Adrenal gland (tissue), 9 donors: ENCODE measurements at regions not wholly inside any gene's neighbourhood (a gene's known extent, or its start where the extent isn't known, plus 50 kb on each side); places are given as distances from the start of the nearest gene placed in this dataset.
A peak's percentile ranks its signal among the peaks of the same experiment; 100 is the strongest.

Experiments
- DNase-seq, 7 donors: peaks; one replicate each; pipeline ENCODE4 v3.0.0-alpha.2; 2019 to 2020
- H3K27ac ChIP-seq, 5 donors: fragments of 200-600 bp; sonication (generic) in 4 of 5; 1 replicate in 3 of 5; 2 replicates in 2 of 5; pipeline versions ENCODE4 v1.5.1 to v1.8.0; 2016 to 2020; ENCODE audit warnings: mild to moderate bottlenecking in 1 of 5
- H3K27me3 ChIP-seq: fragments of 200-600 bp; 2 replicates; pipeline ENCODE4 v1.8.0; 2021
- H3K36me3 ChIP-seq, 2 donors: fragments of 200-600 bp; replicated peaks in 1 of 2; 1 replicate in 1 of 2; 2 replicates in 1 of 2; pipeline versions ENCODE4 v1.5.1 to v1.8.0; 2018 to 2022
- H3K4me1 ChIP-seq, 2 donors: fragments of 200-600 bp; replicated peaks in 1 of 2; 1 replicate in 1 of 2; 2 replicates in 1 of 2; pipeline versions ENCODE4 v1.5.1 to v1.8.0; 2018 to 2021
- H3K4me3 ChIP-seq, 4 donors: fragments of 200-600 bp; sonication (generic) in 3 of 4; one replicate each; pipeline ENCODE4 v1.5.1; 2016 to 2018
- H3K9me3 ChIP-seq, 3 donors: fragments of 200-600 bp; sonication (generic) in 1 of 3; replicated peaks in 1 of 3; 1 replicate in 2 of 3; 2 replicates in 1 of 3; pipeline versions ENCODE4 v1.5.1 to v1.8.0; 2016 to 2021
- POLR2A ChIP-seq, 2 donors: fragments of 450-650 bp; IDR thresholded peaks; one replicate each; pipeline ENCODE4 v1.6.1; 2017; ENCODE audit warnings: antibody characterized with exemption in 2 of 2, mild to moderate bottlenecking in 2 of 2, moderate library complexity in 1 of 2
- WGBS, 4 donors: extraction: QIAGEN DNeasy Blood & Tissue Kit in 2 of 4; methylation state at CpG; one replicate each; pipeline versions ENCODE4 v1.1.5 to v1.1.7; 2013 to 2017; 5-methylcytosine and 5-hydroxymethylcytosine counted together
- intact Hi-C, 2 donors: fragments of 100-400 bp; cut with DNase I; formaldehyde crosslinking; loops; one replicate each; pipeline versions ENCODE4 v1.14.1 to v1.15.0; 2022 to 2023
- TF ChIP-seq, protein P1 (sequence below), 6 experiments: fragments of 450-650 bp in 4 of 6; fragments of 200-600 bp in 2 of 6; sonication (generic) in 1 of 6; IDR thresholded peaks; 1 replicate in 5 of 6; 2 replicates in 1 of 6; pipeline versions ENCODE4 v1.5.1 to v1.8.0; 2016 to 2021; ENCODE audit warnings: antibody characterized with exemption in 6 of 6, mild to moderate bottlenecking in 2 of 6, moderate library complexity in 1 of 6
- donor health status: healthy with polysubstance abuse.
- donor health status: Bipolar disorder and iron deficiency.
- donor health status: DM: yes; HTN: yes; CAD: no.
- donor health status: DM: no; HTN: no; CAD: no.
- donor health status: DM: no; HTN: no; CAD: no.

GRCh38 chr16:82248012-82248656, 78.1 kb upstream of the MPHOSPH6 start:
- TF ChIP-seq POLR2A (IDR thresholded peaks at IDR 0.05) = no peak
- TF ChIP-seq, protein P1, sequence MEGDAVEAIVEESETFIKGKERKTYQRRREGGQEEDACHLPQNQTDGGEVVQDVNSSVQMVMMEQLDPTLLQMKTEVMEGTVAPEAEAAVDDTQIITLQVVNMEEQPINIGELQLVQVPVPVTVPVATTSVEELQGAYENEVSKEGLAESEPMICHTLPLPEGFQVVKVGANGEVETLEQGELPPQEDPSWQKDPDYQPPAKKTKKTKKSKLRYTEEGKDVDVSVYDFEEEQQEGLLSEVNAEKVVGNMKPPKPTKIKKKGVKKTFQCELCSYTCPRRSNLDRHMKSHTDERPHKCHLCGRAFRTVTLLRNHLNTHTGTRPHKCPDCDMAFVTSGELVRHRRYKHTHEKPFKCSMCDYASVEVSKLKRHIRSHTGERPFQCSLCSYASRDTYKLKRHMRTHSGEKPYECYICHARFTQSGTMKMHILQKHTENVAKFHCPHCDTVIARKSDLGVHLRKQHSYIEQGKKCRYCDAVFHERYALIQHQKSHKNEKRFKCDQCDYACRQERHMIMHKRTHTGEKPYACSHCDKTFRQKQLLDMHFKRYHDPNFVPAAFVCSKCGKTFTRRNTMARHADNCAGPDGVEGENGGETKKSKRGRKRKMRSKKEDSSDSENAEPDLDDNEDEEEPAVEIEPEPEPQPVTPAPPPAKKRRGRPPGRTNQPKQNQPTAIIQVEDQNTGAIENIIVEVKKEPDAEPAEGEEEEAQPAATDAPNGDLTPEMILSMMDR (IDR thresholded peaks at IDR 0.05) = no peak
- WGBS, 4 donors = 65 to 80% (median 73%) methylated on average over 5 of the region's 5 CpGs
- Histone ChIP-seq H3K27me3 (no peaks in the 10 kb centered on the region), H3K4me3 (no peak overlapping the region), H3K4me1 (no peaks in the 10 kb centered on the region), H3K27ac (no peak overlapping the region), H3K9me3 (no peaks in the 10 kb centered on the region), H3K36me3 (no peaks in the 10 kb centered on the region)
- peak in 1 of 7 donors; percentile 53 for DNase-seq
- intact Hi-C loops = no loop called here

GRCh38 chr16:82242201-82242600, 72.2 kb upstream of the MPHOSPH6 start:
- H3K4me1 ChIP-seq = no peaks in the 10 kb centered on the region
- H3K27me3 ChIP-seq = no peaks in the 10 kb centered on the region
- 84 to 91% (median 84%) methylated on average over 8 to 9 of the region's 9 CpGs for WGBS, 4 donors
- H3K36me3 ChIP-seq = no peaks in the 10 kb centered on the region
- TF ChIP-seq POLR2A (IDR thresholded peaks at IDR 0.05) = no peak
- intact Hi-C loops = no loop called here
- no peak overlapping the region for H3K27ac ChIP-seq
- DNase-seq = no peak
- H3K9me3 ChIP-seq = no peaks in the 10 kb centered on the region
- H3K4me3 ChIP-seq = no peak overlapping the region

GRCh38 chr16:82241469-82242052, 71.5 kb upstream of the MPHOSPH6 start:
- Histone ChIP-seq H3K4me1 (no peaks in the 10 kb centered on the region), H3K27me3 (no peaks in the 10 kb centered on the region), H3K27ac (no peak overlapping the region), H3K9me3 (no peaks in the 10 kb centered on the region), H3K4me3 (no peak overlapping the region), H3K36me3 (no peaks in the 10 kb centered on the region)
- 70 to 81% (median 79%) methylated on average over 4 to 5 of the region's 5 CpGs for WGBS, 4 donors
- DNase-seq = no peak
- TF ChIP-seq, protein P1 (IDR thresholded peaks at IDR 0.05) = no peak
- TF ChIP-seq POLR2A (IDR thresholded peaks at IDR 0.05) = no peak
- intact Hi-C loops = no loop called here

- 51 to 66% (median 60%) methylated on average over 2 of the region's 2 CpGs for WGBS, 4 donors
- Histone ChIP-seq H3K36me3 (no peaks in the 10 kb centered on the region), H3K9me3 (no peaks in the 10 kb centered on the region), H3K4me3 (no peak overlapping the region), H3K4me1 (no peaks in the 10 kb centered on the region), H3K27ac (no peak overlapping the region), H3K27me3 (no peaks in the 10 kb centered on the region)
- no peak for DNase-seq
- intact Hi-C loops = no loop called here
- TF ChIP-seq POLR2A (IDR thresholded peaks at IDR 0.05) = no peak
- TF ChIP-seq, protein P1 (IDR thresholded peaks at IDR 0.05) = no peak
Measured at GRCh38 chr16:82240111-82240510, 70.1 kb upstream of the MPHOSPH6 start.

DNA sequence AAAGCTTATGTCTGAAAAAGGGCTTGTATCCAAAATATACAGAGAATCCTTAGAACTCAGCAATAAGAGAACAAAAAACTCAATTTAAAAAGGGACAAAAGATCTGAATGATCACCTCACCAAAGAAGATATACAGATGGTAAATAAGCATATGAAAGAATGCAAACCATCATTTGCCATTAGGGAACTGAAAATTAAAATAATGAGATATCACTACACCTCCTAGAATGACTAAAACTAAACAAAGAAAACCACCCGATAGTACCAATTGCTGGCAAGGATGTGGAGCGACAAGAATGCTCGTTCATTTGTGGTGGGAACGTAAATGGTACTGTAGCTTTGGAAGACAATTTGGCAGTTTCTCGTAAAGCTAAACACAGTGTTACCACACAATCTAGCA, 66.9 kb upstream of the MPHOSPH6 start:
- DNase-seq = no peak
- no peaks in the 10 kb centered on the region for H3K4me1 ChIP-seq
- intact Hi-C loops = no loop called here
- H3K4me3 ChIP-seq = no peak overlapping the region
- H3K27ac ChIP-seq = no peak overlapping the region
- no peaks in the 10 kb centered on the region for H3K9me3 ChIP-seq
- H3K36me3 ChIP-seq = no peaks in the 10 kb centered on the region
- 72 to 82% (median 79%) methylated on average over 5 of the region's 5 CpGs for WGBS, 4 donors
- no peaks in the 10 kb centered on the region for H3K27me3 ChIP-seq
- TF ChIP-seq POLR2A (IDR thresholded peaks at IDR 0.05) = no peak
- TF ChIP-seq, protein P1 (IDR thresholded peaks at IDR 0.05) = no peak
